Spleen (tissue), 7 donors: ENCODE measurements at regions not wholly inside any gene's neighbourhood (a gene's known extent, or its start where the extent isn't known, plus 50 kb on each side); places are given as distances from the start of the nearest gene placed in this dataset.
"Not testable (repeated sequence)": the region's sequence is repeated elsewhere in the genome, so short reads cannot be mapped to it uniquely, and the experiment has no call there.

Experiments used
- POLR2A ChIP-seq, 3 donors: fragments of 450-650 bp; IDR thresholded peaks; one replicate each; pipeline ENCODE4 v1.5.1; 2017; ENCODE audit warnings: antibody characterized with exemption in 3 of 3, mild to moderate bottlenecking in 1 of 3
- POLR2AphosphoS5 ChIP-seq, 3 donors: sonication (generic); formaldehyde crosslinking; IDR thresholded peaks; one replicate each; pipeline ENCODE4 v1.5.1; 2017; ENCODE audit warnings: antibody characterized with exemption in 3 of 3
- TF ChIP-seq, protein P1 (sequence below), 11 experiments: fragments of 200-600 bp in 7 of 11; fragments of 450-650 bp in 4 of 11; sonication (generic) in 4 of 11; IDR thresholded peaks in 8 of 11; conservative IDR thresholded peaks in 3 of 11; 1 replicate in 7 of 11; 2 replicates in 4 of 11; pipeline versions ENCODE4 v1.4.0 to v1.8.0; 2016 to 2021; ENCODE audit warnings: antibody characterized with exemption in 11 of 11, inconsistent platforms in 4 of 11, mild to moderate bottlenecking in 1 of 11
- donor health status: DM: no; HTN: no; CAD: no; lungs with moderate emphysema.
- donor health status: DM: no; HTN: no; CAD: no.
- donor health status: DM: no; HTN: no; CAD: no.

DNA sequence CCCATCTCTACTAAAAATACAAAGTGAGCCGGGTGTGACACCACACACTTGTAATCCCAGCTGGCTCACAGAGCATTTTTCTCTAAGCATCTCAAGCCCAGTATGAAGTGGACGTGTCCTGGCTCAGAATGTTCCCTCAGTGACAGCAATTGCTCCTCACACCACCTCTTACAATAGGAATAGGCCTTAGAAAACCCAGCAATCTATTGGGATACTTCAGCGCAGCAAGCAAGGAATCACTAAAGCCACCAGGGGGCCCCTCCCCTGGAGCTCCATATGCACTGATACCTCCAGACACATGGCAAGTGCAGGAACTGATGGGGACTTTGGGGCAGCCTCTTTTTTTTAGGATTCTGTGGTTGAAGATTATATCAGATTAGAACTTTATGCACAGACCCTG, 82.5 kb upstream of the GOLGA6L6 start:
- TF ChIP-seq, protein P1, sequence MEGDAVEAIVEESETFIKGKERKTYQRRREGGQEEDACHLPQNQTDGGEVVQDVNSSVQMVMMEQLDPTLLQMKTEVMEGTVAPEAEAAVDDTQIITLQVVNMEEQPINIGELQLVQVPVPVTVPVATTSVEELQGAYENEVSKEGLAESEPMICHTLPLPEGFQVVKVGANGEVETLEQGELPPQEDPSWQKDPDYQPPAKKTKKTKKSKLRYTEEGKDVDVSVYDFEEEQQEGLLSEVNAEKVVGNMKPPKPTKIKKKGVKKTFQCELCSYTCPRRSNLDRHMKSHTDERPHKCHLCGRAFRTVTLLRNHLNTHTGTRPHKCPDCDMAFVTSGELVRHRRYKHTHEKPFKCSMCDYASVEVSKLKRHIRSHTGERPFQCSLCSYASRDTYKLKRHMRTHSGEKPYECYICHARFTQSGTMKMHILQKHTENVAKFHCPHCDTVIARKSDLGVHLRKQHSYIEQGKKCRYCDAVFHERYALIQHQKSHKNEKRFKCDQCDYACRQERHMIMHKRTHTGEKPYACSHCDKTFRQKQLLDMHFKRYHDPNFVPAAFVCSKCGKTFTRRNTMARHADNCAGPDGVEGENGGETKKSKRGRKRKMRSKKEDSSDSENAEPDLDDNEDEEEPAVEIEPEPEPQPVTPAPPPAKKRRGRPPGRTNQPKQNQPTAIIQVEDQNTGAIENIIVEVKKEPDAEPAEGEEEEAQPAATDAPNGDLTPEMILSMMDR (IDR thresholded peaks at IDR 0.05 in 8 of 11, conservative IDR thresholded peaks at IDR 0.05 in 3 of 11): peak in 1 of 11 experiments; percentile 26
- TF ChIP-seq POLR2A, POLR2AphosphoS5 (IDR thresholded peaks at IDR 0.05): not testable (repeated sequence)
